8988T (cell line): ENCODE measurements at regions not wholly inside any gene's neighbourhood (a gene's known extent, or its start where the extent isn't known, plus 50 kb on each side); places are given as distances from the start of the nearest gene placed in this dataset.

Experiments used
- DNase-seq: peaks from one replicate; pipeline ENCODE4 v3.0.0; 2011

GRCh38 chr1:228979325-228979699 lies 244.0 kb downstream of the RHOU start:
- DNase-seq, result no peak

- DNase-seq, result no peak
Measured at GRCh38 chr1:228979774-228980173, 244.5 kb downstream of the RHOU start.

- DNase-seq, result no peak
Measured at GRCh38 chr1:228980232-228980937, 245.1 kb downstream of the RHOU start.

GRCh38 chr1:228982637-228983036 lies 247.4 kb downstream of the RHOU start:
- no peak for DNase-seq

GRCh38 chr1:228983231-228983660 lies 248.0 kb downstream of the RHOU start:
- no peak for DNase-seq

- no peak for DNase-seq
Measured at GRCh38 chr1:228983661-228984060, 248.4 kb downstream of the RHOU start.

- no peak for DNase-seq
Measured at GRCh38 chr1:228984107-228984506, 248.8 kb downstream of the RHOU start.

GRCh38 chr1:228984646-228985631 lies 249.7 kb downstream of the RHOU start:
- DNase-seq, result no peak

GRCh38 chr1:228985661-228986060 lies 250.4 kb downstream of the RHOU start:
- no peak for DNase-seq

GRCh38 chr1:228986093-228986904 lies 251.0 kb downstream of the RHOU start:
- DNase-seq, result no peak

GRCh38 chr1:228987286-228987685 lies 252.0 kb downstream of the RHOU start:
- no peak for DNase-seq

- DNase-seq, result no peak
Measured at GRCh38 chr1:228987736-228988506, 252.6 kb downstream of the RHOU start.

- DNase-seq, result no peak
Measured at GRCh38 chr1:228988664-228989063, 253.4 kb downstream of the RHOU start.

- no peak for DNase-seq
Measured at GRCh38 chr1:228989176-228989575, 253.9 kb downstream of the RHOU start.

- DNase-seq, result no peak
Measured at GRCh38 chr1:228989676-228989991, 254.4 kb downstream of the RHOU start.

GRCh38 chr1:228989992-228990827 lies 254.9 kb downstream of the RHOU start:
- no peak for DNase-seq

GRCh38 chr1:228990906-228991569 lies 255.8 kb downstream of the RHOU start:
- DNase-seq, result no peak

GRCh38 chr1:228992044-228992443 lies 256.8 kb downstream of the RHOU start:
- no peak for DNase-seq

- no peak for DNase-seq
Measured at GRCh38 chr1:228992907-228993535, 257.7 kb downstream of the RHOU start.
